A549 (cell line): ENCODE measurements at regions not wholly inside any gene's neighbourhood (a gene's known extent, or its start where the extent isn't known, plus 50 kb on each side); places are given as distances from the start of the nearest gene placed in this dataset.

ENCODE experiments used
- CBX8 ChIP-seq: fragments of 200-600 bp; sonication (generic); IDR thresholded peaks from 2 replicates; pipeline ENCODE4 v1.6.1; 2016
- JUN ChIP-seq, 2 experiments: fragments of >200 bp; sonication (Bioruptor Twin); formaldehyde crosslinking; IDR thresholded peaks; 2 replicates in 1 of 2; 3 replicates in 1 of 2; pipeline ENCODE4 v1.6.1; 2016 to 2017
- TF ChIP-seq, protein P1 (sequence below): fragments of >200 bp; sonication (Bioruptor Twin); formaldehyde crosslinking; IDR thresholded peaks from 3 replicates; pipeline ENCODE4 v1.5.1; 2016
- TF ChIP-seq, protein P2 (sequence below): fragments of 450-650 bp; IDR thresholded peaks from 2 replicates; pipeline ENCODE4 v1.6.1; 2014; ENCODE audit warnings: antibody characterized with exemption

DNA sequence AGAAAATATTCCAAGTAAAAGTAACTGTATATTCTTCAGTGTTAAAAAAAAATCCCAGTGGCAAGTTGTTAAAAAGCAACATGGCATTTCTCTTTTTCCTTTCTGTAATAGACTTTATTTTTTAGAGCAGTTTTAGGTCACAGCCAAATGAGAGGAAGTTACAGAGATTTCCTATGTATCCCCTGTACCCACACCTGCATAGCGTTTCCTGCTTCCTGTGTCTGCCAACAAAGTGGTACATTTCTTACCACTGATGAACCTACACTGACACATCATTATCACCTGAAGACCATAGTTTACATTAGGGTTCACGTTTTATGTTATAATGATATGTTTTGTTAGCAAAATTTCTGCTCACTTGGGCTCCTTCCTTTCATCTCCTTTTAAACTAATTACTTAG, 124.7 kb downstream of the GPAT3 start:
- no peak for TF ChIP-seq CBX8
- no peak for TF ChIP-seq JUN (IDR thresholded peaks at IDR 0.05)
- TF ChIP-seq, protein P1, sequence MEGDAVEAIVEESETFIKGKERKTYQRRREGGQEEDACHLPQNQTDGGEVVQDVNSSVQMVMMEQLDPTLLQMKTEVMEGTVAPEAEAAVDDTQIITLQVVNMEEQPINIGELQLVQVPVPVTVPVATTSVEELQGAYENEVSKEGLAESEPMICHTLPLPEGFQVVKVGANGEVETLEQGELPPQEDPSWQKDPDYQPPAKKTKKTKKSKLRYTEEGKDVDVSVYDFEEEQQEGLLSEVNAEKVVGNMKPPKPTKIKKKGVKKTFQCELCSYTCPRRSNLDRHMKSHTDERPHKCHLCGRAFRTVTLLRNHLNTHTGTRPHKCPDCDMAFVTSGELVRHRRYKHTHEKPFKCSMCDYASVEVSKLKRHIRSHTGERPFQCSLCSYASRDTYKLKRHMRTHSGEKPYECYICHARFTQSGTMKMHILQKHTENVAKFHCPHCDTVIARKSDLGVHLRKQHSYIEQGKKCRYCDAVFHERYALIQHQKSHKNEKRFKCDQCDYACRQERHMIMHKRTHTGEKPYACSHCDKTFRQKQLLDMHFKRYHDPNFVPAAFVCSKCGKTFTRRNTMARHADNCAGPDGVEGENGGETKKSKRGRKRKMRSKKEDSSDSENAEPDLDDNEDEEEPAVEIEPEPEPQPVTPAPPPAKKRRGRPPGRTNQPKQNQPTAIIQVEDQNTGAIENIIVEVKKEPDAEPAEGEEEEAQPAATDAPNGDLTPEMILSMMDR, result no peak
- TF ChIP-seq, protein P2, sequence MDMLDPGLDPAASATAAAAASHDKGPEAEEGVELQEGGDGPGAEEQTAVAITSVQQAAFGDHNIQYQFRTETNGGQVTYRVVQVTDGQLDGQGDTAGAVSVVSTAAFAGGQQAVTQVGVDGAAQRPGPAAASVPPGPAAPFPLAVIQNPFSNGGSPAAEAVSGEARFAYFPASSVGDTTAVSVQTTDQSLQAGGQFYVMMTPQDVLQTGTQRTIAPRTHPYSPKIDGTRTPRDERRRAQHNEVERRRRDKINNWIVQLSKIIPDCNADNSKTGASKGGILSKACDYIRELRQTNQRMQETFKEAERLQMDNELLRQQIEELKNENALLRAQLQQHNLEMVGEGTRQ, result no peak
